HL-60 (cell line): ENCODE measurements at regions not wholly inside any gene's neighbourhood (a gene's known extent, or its start where the extent isn't known, plus 50 kb on each side); places are given as distances from the start of the nearest gene placed in this dataset.

Experiments
- DNase-seq, 2 experiments: peaks; one replicate each; pipeline ENCODE4 v3.0.0-alpha.2; 2010 to 2020; ENCODE audit warnings: low read depth in 1 of 2, low spot score in 1 of 2
- H3K27ac ChIP-seq: fragments of 250-450 bp; sonication (Bioruptor Pico); replicated peaks from 2 replicates; pipeline ENCODE4 v1.5.1; 2020; ENCODE audit warnings: mild to moderate bottlenecking, moderate library complexity
- H3K27me3 ChIP-seq: fragments of 250-450 bp; sonication (Bioruptor Pico); 2 replicates; pipeline ENCODE4 v1.5.1; 2021; ENCODE audit warnings: mild to moderate bottlenecking, moderate library complexity; ENCODE audit not compliant: insufficient read depth, poor library complexity, severe bottlenecking
- H3K4me3 ChIP-seq: replicated peaks from 2 replicates; pipeline ENCODE4 v1.5.1; 2011; ENCODE audit warnings: mild to moderate bottlenecking, control low read depth, low read length; ENCODE audit not compliant: insufficient read depth
- GABPA ChIP-seq: IDR thresholded peaks from 2 replicates; pipeline ENCODE4 v1.6.1; 2012; ENCODE audit warnings: low read depth
- POLR2AphosphoS5 ChIP-seq: IDR thresholded peaks from 2 replicates; pipeline ENCODE4 v1.6.1; 2012; ENCODE audit warnings: low read depth
- SPI1 ChIP-seq: IDR thresholded peaks from 2 replicates; pipeline ENCODE4 v1.6.1; 2012; ENCODE audit warnings: low read depth, mild to moderate bottlenecking, borderline replicate concordance
- TF ChIP-seq, protein P1 (sequence below): IDR thresholded peaks from one replicate; pipeline ENCODE4 v1.5.1; 2011; ENCODE audit warnings: low read length, control low read depth, inconsistent platforms; ENCODE audit not compliant: insufficient read depth
- TF ChIP-seq, protein P2 (sequence below): IDR thresholded peaks from 2 replicates; pipeline ENCODE4 v1.6.1; 2012; ENCODE audit warnings: low read depth; ENCODE audit not compliant: insufficient replicate concordance

DNA sequence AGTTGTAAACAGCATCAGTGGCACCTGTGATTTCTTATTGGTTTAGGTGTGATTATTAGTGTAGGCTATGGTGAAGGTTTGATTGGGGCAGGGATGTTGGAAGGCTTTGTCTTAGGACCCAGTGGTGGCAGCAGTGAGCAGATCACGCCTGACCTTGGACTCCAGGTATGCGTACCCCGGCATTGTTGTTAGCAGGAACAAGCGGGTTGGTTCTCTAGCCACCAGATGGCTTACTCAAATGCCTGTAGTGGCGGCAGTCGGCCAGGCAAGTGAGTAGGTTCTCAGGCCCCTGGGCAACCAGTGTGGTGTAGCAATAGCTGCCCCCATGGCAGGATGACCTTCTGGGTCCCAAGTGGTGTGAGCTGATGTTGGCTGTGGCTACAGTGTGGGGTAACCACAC, 558.3 kb downstream of the KCNJ3 start:
- H3K27me3 ChIP-seq = no peaks in the 10 kb centered on the region

GRCh38 chr2:155250800-155251199, 552.3 kb downstream of the KCNJ3 start:
- H3K27me3 ChIP-seq = no peaks in the 10 kb centered on the region
- no peak for DNase-seq
- H3K27ac ChIP-seq = no peak overlapping the region
- no peak overlapping the region for H3K4me3 ChIP-seq
- TF ChIP-seq, protein P1, sequence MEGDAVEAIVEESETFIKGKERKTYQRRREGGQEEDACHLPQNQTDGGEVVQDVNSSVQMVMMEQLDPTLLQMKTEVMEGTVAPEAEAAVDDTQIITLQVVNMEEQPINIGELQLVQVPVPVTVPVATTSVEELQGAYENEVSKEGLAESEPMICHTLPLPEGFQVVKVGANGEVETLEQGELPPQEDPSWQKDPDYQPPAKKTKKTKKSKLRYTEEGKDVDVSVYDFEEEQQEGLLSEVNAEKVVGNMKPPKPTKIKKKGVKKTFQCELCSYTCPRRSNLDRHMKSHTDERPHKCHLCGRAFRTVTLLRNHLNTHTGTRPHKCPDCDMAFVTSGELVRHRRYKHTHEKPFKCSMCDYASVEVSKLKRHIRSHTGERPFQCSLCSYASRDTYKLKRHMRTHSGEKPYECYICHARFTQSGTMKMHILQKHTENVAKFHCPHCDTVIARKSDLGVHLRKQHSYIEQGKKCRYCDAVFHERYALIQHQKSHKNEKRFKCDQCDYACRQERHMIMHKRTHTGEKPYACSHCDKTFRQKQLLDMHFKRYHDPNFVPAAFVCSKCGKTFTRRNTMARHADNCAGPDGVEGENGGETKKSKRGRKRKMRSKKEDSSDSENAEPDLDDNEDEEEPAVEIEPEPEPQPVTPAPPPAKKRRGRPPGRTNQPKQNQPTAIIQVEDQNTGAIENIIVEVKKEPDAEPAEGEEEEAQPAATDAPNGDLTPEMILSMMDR = no peak
- TF ChIP-seq GABPA = no peak
- no peak for TF ChIP-seq POLR2AphosphoS5
- TF ChIP-seq, protein P2, sequence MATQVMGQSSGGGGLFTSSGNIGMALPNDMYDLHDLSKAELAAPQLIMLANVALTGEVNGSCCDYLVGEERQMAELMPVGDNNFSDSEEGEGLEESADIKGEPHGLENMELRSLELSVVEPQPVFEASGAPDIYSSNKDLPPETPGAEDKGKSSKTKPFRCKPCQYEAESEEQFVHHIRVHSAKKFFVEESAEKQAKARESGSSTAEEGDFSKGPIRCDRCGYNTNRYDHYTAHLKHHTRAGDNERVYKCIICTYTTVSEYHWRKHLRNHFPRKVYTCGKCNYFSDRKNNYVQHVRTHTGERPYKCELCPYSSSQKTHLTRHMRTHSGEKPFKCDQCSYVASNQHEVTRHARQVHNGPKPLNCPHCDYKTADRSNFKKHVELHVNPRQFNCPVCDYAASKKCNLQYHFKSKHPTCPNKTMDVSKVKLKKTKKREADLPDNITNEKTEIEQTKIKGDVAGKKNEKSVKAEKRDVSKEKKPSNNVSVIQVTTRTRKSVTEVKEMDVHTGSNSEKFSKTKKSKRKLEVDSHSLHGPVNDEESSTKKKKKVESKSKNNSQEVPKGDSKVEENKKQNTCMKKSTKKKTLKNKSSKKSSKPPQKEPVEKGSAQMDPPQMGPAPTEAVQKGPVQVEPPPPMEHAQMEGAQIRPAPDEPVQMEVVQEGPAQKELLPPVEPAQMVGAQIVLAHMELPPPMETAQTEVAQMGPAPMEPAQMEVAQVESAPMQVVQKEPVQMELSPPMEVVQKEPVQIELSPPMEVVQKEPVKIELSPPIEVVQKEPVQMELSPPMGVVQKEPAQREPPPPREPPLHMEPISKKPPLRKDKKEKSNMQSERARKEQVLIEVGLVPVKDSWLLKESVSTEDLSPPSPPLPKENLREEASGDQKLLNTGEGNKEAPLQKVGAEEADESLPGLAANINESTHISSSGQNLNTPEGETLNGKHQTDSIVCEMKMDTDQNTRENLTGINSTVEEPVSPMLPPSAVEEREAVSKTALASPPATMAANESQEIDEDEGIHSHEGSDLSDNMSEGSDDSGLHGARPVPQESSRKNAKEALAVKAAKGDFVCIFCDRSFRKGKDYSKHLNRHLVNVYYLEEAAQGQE = no peak
- no peak for TF ChIP-seq SPI1

More for the DNA sequence above, 558.3 kb downstream of the KCNJ3 start:
- Histone ChIP-seq H3K4me3 (no peak overlapping the region), H3K27ac (no peak overlapping the region)
- TF ChIP-seq GABPA (no peak), SPI1 (no peak), POLR2AphosphoS5 (no peak)
- TF ChIP-seq, protein P2 = no peak
- TF ChIP-seq, protein P1 = no peak
- no peak for DNase-seq

GRCh38 chr2:155240176-155240575, 541.7 kb downstream of the KCNJ3 start:
- no peak for DNase-seq
- H3K27ac ChIP-seq = no peak overlapping the region
- TF ChIP-seq POLR2AphosphoS5 (no peak), SPI1 (no peak), GABPA (no peak)
- TF ChIP-seq, protein P1 = no peak
- TF ChIP-seq, protein P2 = no peak
- H3K27me3 ChIP-seq = no peaks in the 10 kb centered on the region
- H3K4me3 ChIP-seq = no peak overlapping the region
